ENCODE measurements at regions not wholly inside any gene's neighbourhood (a gene's known extent, or its start where the extent isn't known, plus 50 kb on each side); places are given as distances from the start of the nearest gene placed in this dataset.

GRCh38 chr2:53473775-53474311 is 293.8 kb upstream of the CHAC2 start:
- Histone ChIP-seq H3K18ac (ENCODE audit: low read length) (no peak overlapping the region), H3K4me1 (ENCODE audit: control insufficient read depth in 1 of 2, insufficient read depth in 2 of 2, low read length in 2 of 2) (no peaks in the 10 kb centered on the region), H2AK5ac (ENCODE audit: low read length) (no peak overlapping the region), H3K79me2 (ENCODE audit: control insufficient read depth, insufficient read depth, low read length, poor library complexity) (no peaks in the 10 kb centered on the region), H2AFZ (ENCODE audit: insufficient read depth, low read length, poor library complexity) (no peak overlapping the region), H4K8ac (ENCODE audit: low read depth, low read length) (no peak overlapping the region), H3K36me3 (ENCODE audit: control insufficient read depth in 1 of 2, insufficient read depth in 2 of 2, low read length in 2 of 2) (no peaks in the 10 kb centered on the region), H2BK120ac (ENCODE audit: insufficient read depth, low read length, poor library complexity) (no peak overlapping the region), H3K79me1 (ENCODE audit: low read length) (no peaks in the 10 kb centered on the region), H3K23ac (ENCODE audit: low read length) (no peak overlapping the region), H3K27me3 (ENCODE audit: insufficient read depth, low read length) (no peaks in the 10 kb centered on the region), H3K4me2 (ENCODE audit: low read length) (no peak overlapping the region), H3K9me3 (ENCODE audit: insufficient read depth, low read depth, low read length) (no peaks in the 10 kb centered on the region), H4K12ac (ENCODE audit: low read depth, low read length) (no peak overlapping the region), H3K4ac (ENCODE audit: low read depth, low read length) (no peak overlapping the region), H3K14ac (ENCODE audit: low read length) (no peak overlapping the region), H2BK12ac (ENCODE audit: low read length) (no peak overlapping the region), H3K4me3 (ENCODE audit: low read depth, low read length) (no peak overlapping the region), H2BK5ac (ENCODE audit: low read depth, low read length, poor library complexity) (no peak overlapping the region), H4K91ac (ENCODE audit: low read depth, low read length) (no peak overlapping the region), H3K9ac (ENCODE audit: low read length) (no peak overlapping the region), H3K27ac (ENCODE audit: low read depth, low read length) (no peak overlapping the region)
- DNase-seq, result no peak
- no CpG with 5 or more reads among the region's 3 CpGs for WGBS (ENCODE audit: extremely low coverage, insufficient coverage, insufficient read length)

GRCh38 chr2:53473236-53473635 is 294.4 kb upstream of the CHAC2 start:
- WGBS (ENCODE audit: extremely low coverage, insufficient coverage, insufficient read length), result no CpG with 5 or more reads among the region's 4 CpGs
- no peaks in the 10 kb centered on the region for H3K9me3 ChIP-seq (ENCODE audit: insufficient read depth, low read depth, low read length)
- no peak overlapping the region for H2AFZ ChIP-seq (ENCODE audit: insufficient read depth, low read length, poor library complexity)
- no peak overlapping the region for H3K27ac ChIP-seq (ENCODE audit: low read depth, low read length)
- H3K18ac ChIP-seq (ENCODE audit: low read length), result no peak overlapping the region
- H2BK120ac ChIP-seq (ENCODE audit: insufficient read depth, low read length, poor library complexity), result no peak overlapping the region
- H3K36me3 ChIP-seq (ENCODE audit: control insufficient read depth in 1 of 2, insufficient read depth in 2 of 2, low read length in 2 of 2), result no peaks in the 10 kb centered on the region
- H3K79me1 ChIP-seq (ENCODE audit: low read length), result no peaks in the 10 kb centered on the region
- no peaks in the 10 kb centered on the region for H3K4me1 ChIP-seq (ENCODE audit: control insufficient read depth in 1 of 2, insufficient read depth in 2 of 2, low read length in 2 of 2)
- no peak overlapping the region for H2BK5ac ChIP-seq (ENCODE audit: low read depth, low read length, poor library complexity)
- no peak overlapping the region for H4K12ac ChIP-seq (ENCODE audit: low read depth, low read length)
- H4K8ac ChIP-seq (ENCODE audit: low read depth, low read length), result no peak overlapping the region
- peak in 1 of 2 donors; percentile 49 for DNase-seq
- H3K4me2 ChIP-seq (ENCODE audit: low read length), result no peak overlapping the region
- no peak overlapping the region for H3K4ac ChIP-seq (ENCODE audit: low read depth, low read length)
- H3K27me3 ChIP-seq (ENCODE audit: insufficient read depth, low read length), result no peaks in the 10 kb centered on the region
- no peak overlapping the region for H2AK5ac ChIP-seq (ENCODE audit: low read length)
- no peak overlapping the region for H3K9ac ChIP-seq (ENCODE audit: low read length)
- no peak overlapping the region for H2BK12ac ChIP-seq (ENCODE audit: low read length)
- H4K91ac ChIP-seq (ENCODE audit: low read depth, low read length), result no peak overlapping the region
- no peaks in the 10 kb centered on the region for H3K79me2 ChIP-seq (ENCODE audit: control insufficient read depth, insufficient read depth, low read length, poor library complexity)
- H3K14ac ChIP-seq (ENCODE audit: low read length), result no peak overlapping the region
- no peak overlapping the region for H3K23ac ChIP-seq (ENCODE audit: low read length)
- no peak overlapping the region for H3K4me3 ChIP-seq (ENCODE audit: low read depth, low read length)

GRCh38 chr2:53467467-53468180 is 300.0 kb upstream of the CHAC2 start:
- Histone ChIP-seq H3K36me3 (ENCODE audit: control insufficient read depth in 1 of 2, insufficient read depth in 2 of 2, low read length in 2 of 2) (no peaks in the 10 kb centered on the region), H3K14ac (ENCODE audit: low read length) (no peak overlapping the region), H3K4me3 (ENCODE audit: low read depth, low read length) (no peak overlapping the region), H4K12ac (ENCODE audit: low read depth, low read length) (no peak overlapping the region), H3K4me2 (ENCODE audit: low read length) (no peak overlapping the region), H3K18ac (ENCODE audit: low read length) (no peak overlapping the region), H3K23ac (ENCODE audit: low read length) (no peak overlapping the region), H3K4ac (ENCODE audit: low read depth, low read length) (no peak overlapping the region), H3K79me1 (ENCODE audit: low read length) (no peaks in the 10 kb centered on the region), H2BK12ac (ENCODE audit: low read length) (no peak overlapping the region), H3K79me2 (ENCODE audit: control insufficient read depth, insufficient read depth, low read length, poor library complexity) (no peaks in the 10 kb centered on the region), H2AFZ (ENCODE audit: insufficient read depth, low read length, poor library complexity) (no peak overlapping the region), H2BK5ac (ENCODE audit: low read depth, low read length, poor library complexity) (no peak overlapping the region), H3K27ac (ENCODE audit: low read depth, low read length) (no peak overlapping the region), H3K9ac (ENCODE audit: low read length) (no peak overlapping the region), H4K91ac (ENCODE audit: low read depth, low read length) (no peak overlapping the region), H3K27me3 (ENCODE audit: insufficient read depth, low read length) (no peaks in the 10 kb centered on the region), H3K4me1 (ENCODE audit: control insufficient read depth in 1 of 2, insufficient read depth in 2 of 2, low read length in 2 of 2) (no peaks in the 10 kb centered on the region), H3K9me3 (ENCODE audit: insufficient read depth, low read depth, low read length) (no peaks in the 10 kb centered on the region), H2BK120ac (ENCODE audit: insufficient read depth, low read length, poor library complexity) (no peak overlapping the region), H4K8ac (ENCODE audit: low read depth, low read length) (no peak overlapping the region), H2AK5ac (ENCODE audit: low read length) (no peak overlapping the region)
- DNase-seq, result no peak
- WGBS (ENCODE audit: extremely low coverage, insufficient coverage, insufficient read length), result no CpG with 5 or more reads among the region's 4 CpGs

GRCh38 chr2:53463806-53464726 is 303.5 kb upstream of the CHAC2 start:
- Histone ChIP-seq H2BK5ac (ENCODE audit: low read depth, low read length, poor library complexity) (no peak overlapping the region), H3K4me2 (ENCODE audit: low read length) (no peak overlapping the region), H2AFZ (ENCODE audit: insufficient read depth, low read length, poor library complexity) (no peak overlapping the region), H4K8ac (ENCODE audit: low read depth, low read length) (no peak overlapping the region), H3K23ac (ENCODE audit: low read length) (no peak overlapping the region), H3K27ac (ENCODE audit: low read depth, low read length) (no peak overlapping the region), H3K79me1 (ENCODE audit: low read length) (no peaks in the 10 kb centered on the region), H3K79me2 (ENCODE audit: control insufficient read depth, insufficient read depth, low read length, poor library complexity) (no peaks in the 10 kb centered on the region), H3K9me3 (ENCODE audit: insufficient read depth, low read depth, low read length) (no peaks in the 10 kb centered on the region), H3K4me3 (ENCODE audit: low read depth, low read length) (no peak overlapping the region), H3K27me3 (ENCODE audit: insufficient read depth, low read length) (no peaks in the 10 kb centered on the region), H4K91ac (ENCODE audit: low read depth, low read length) (no peak overlapping the region), H3K4ac (ENCODE audit: low read depth, low read length) (no peak overlapping the region), H3K4me1 (ENCODE audit: control insufficient read depth in 1 of 2, insufficient read depth in 2 of 2, low read length in 2 of 2) (no peaks in the 10 kb centered on the region), H3K14ac (ENCODE audit: low read length) (no peak overlapping the region), H3K9ac (ENCODE audit: low read length) (no peak overlapping the region), H2BK12ac (ENCODE audit: low read length) (no peak overlapping the region), H3K18ac (ENCODE audit: low read length) (no peak overlapping the region), H4K12ac (ENCODE audit: low read depth, low read length) (no peak overlapping the region), H2AK5ac (ENCODE audit: low read length) (no peak overlapping the region), H3K36me3 (ENCODE audit: control insufficient read depth in 1 of 2, insufficient read depth in 2 of 2, low read length in 2 of 2) (no peaks in the 10 kb centered on the region), H2BK120ac (ENCODE audit: insufficient read depth, low read length, poor library complexity) (no peak overlapping the region)
- DNase-seq, result peak in 1 of 2 donors; percentile 60
- no CpG with 5 or more reads among the region's 3 CpGs for WGBS (ENCODE audit: extremely low coverage, insufficient coverage, insufficient read length)

Measured in trophoblast cell (in vitro differentiated cells and primary cell).